ENCODE measurements at regions not wholly inside any gene's neighbourhood (a gene's known extent, or its start where the extent isn't known, plus 50 kb on each side); places are given as distances from the start of the nearest gene placed in this dataset.

DNA sequence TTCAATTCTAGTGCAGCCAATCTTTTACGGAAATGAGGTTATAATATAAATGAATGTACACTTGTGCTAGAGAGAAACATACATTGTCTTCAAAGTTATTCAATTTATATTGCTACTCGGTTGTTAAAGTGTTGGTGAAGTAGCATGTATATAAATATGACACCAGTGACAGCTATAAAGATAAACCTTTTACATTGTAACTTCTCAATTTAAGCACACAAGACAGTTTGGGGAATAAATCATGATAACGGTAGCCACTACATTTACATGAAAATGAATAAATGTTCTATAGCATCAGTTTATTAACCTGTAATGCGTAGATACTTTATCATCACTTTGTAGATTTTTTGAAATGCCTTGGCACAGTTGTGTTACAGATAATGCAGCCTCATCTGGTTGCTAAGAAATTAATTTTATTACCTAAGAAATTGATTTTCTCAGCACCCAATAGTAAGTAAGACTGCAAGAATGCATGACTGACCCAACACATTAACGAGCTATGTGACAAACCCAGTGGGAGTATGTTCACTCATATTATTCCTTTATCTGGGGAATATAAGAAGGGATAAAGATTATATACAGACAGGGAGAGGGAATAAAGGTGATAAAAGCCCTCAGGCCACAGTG, 283.9 kb upstream of the NPVF start:
- Histone ChIP-seq H3K36me3 (ENCODE audit: insufficient read depth, low read length) (no peaks in the 10 kb centered on the region), H3K9ac (ENCODE audit: low read depth, low read length) (no peak overlapping the region), H3K4me3 (ENCODE audit: low read depth in 1 of 2, low read length in 2 of 2) (no peak overlapping the region), H3K79me2 (ENCODE audit: insufficient read depth, low read length) (no peaks in the 10 kb centered on the region), H4K20me1 (ENCODE audit: insufficient read depth, low read length) (no peaks in the 10 kb centered on the region), H3K4me2 (ENCODE audit: insufficient read depth, low read length) (no peak overlapping the region), H3K27me3 (ENCODE audit: insufficient read depth, low read length, poor library complexity) (no peaks in the 10 kb centered on the region), H3K4me1 (ENCODE audit: insufficient read depth, low read length) (no peaks in the 10 kb centered on the region), H2AFZ (ENCODE audit: low read depth, low read length) (no peak overlapping the region), H3K27ac (ENCODE audit: low read length) (no peak overlapping the region), H3K9me3 (ENCODE audit: insufficient read depth, low read length, severe bottlenecking) (no peaks in the 10 kb centered on the region)
- DNase-seq (no peak), ATAC-seq (ENCODE audit: insufficient read depth, low read depth) (no peak)
- TF ChIP-seq, protein P1, sequence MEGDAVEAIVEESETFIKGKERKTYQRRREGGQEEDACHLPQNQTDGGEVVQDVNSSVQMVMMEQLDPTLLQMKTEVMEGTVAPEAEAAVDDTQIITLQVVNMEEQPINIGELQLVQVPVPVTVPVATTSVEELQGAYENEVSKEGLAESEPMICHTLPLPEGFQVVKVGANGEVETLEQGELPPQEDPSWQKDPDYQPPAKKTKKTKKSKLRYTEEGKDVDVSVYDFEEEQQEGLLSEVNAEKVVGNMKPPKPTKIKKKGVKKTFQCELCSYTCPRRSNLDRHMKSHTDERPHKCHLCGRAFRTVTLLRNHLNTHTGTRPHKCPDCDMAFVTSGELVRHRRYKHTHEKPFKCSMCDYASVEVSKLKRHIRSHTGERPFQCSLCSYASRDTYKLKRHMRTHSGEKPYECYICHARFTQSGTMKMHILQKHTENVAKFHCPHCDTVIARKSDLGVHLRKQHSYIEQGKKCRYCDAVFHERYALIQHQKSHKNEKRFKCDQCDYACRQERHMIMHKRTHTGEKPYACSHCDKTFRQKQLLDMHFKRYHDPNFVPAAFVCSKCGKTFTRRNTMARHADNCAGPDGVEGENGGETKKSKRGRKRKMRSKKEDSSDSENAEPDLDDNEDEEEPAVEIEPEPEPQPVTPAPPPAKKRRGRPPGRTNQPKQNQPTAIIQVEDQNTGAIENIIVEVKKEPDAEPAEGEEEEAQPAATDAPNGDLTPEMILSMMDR (IDR thresholded peaks at IDR 0.05; ENCODE audit: borderline replicate concordance, extremely low read depth, low read length, poor library complexity, severe bottlenecking) = no peak
- no peak for TF ChIP-seq EZH2 (IDR thresholded peaks at IDR 0.05; ENCODE audit: borderline replicate concordance, low read depth, low read length, severe bottlenecking)

DNA sequence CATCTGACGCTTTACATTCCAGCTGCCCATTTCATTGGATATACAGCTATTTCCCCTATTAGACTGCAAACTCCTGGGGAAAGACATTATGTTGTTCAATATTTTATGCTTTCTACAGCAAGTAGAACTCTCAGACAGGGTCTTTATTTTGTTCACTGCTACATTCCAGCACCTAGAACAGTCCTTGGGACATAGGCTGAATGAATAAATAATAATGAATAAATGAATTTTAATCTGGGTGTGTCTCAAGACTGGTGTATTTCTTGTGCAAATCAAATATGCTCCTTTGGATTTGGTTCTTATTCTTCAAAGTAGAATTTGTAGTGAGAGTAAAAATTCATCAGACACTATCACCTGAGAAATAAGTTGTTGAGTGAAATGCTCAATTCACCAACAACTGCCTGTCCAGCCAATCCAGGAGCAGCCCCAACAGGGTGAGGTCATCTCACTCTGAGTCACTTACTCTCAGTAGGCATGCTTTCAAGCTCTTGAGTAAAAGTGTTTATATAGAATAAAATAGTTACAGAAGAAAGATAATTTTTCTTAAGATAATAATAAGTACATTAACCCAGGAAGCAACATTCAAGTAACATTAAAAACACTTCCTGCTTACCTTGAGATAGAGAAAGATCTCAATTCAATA, 287.5 kb upstream of the NPVF start:
- Histone ChIP-seq H4K20me1 (ENCODE audit: insufficient read depth, low read length) (no peaks in the 10 kb centered on the region), H3K79me2 (ENCODE audit: insufficient read depth, low read length) (no peaks in the 10 kb centered on the region), H3K4me1 (ENCODE audit: insufficient read depth, low read length) (no peaks in the 10 kb centered on the region), H2AFZ (ENCODE audit: low read depth, low read length) (no peak overlapping the region), H3K27me3 (ENCODE audit: insufficient read depth, low read length, poor library complexity) (peaks cover 4% of the 10 kb centered on the region), H3K36me3 (ENCODE audit: insufficient read depth, low read length) (no peaks in the 10 kb centered on the region), H3K9me3 (ENCODE audit: insufficient read depth, low read length, severe bottlenecking) (no peaks in the 10 kb centered on the region), H3K4me2 (ENCODE audit: insufficient read depth, low read length) (no peak overlapping the region), H3K4me3 (ENCODE audit: low read depth in 1 of 2, low read length in 2 of 2) (no peak overlapping the region), H3K27ac (ENCODE audit: low read length) (no peak overlapping the region), H3K9ac (ENCODE audit: low read depth, low read length) (no peak overlapping the region)
- TF ChIP-seq, protein P1 (IDR thresholded peaks at IDR 0.05; ENCODE audit: borderline replicate concordance, extremely low read depth, low read length, poor library complexity, severe bottlenecking) = no peak
- no peak for TF ChIP-seq EZH2 (IDR thresholded peaks at IDR 0.05; ENCODE audit: borderline replicate concordance, low read depth, low read length, severe bottlenecking)
- ATAC-seq (ENCODE audit: insufficient read depth, low read depth) (no peak), DNase-seq (no peak)

GRCh38 chr7:25517906-25518305, 289.6 kb upstream of the NPVF start:
- Histone ChIP-seq H3K4me1 (ENCODE audit: insufficient read depth, low read length) (no peaks in the 10 kb centered on the region), H3K79me2 (ENCODE audit: insufficient read depth, low read length) (no peaks in the 10 kb centered on the region)
- no peak for ATAC-seq (ENCODE audit: insufficient read depth, low read depth)

GRCh38 chr7:25520017-25520416, 291.7 kb upstream of the NPVF start:
- H3K36me3 ChIP-seq (ENCODE audit: insufficient read depth, low read length) = no peaks in the 10 kb centered on the region

More at GRCh38 chr7:25517906-25518305, 289.6 kb upstream of the NPVF start:
- no peak overlapping the region for H2AFZ ChIP-seq (ENCODE audit: low read depth, low read length)
- H4K20me1 ChIP-seq (ENCODE audit: insufficient read depth, low read length) = no peaks in the 10 kb centered on the region
- H3K9ac ChIP-seq (ENCODE audit: low read depth, low read length) = no peak overlapping the region
- TF ChIP-seq EZH2 (IDR thresholded peaks at IDR 0.05; ENCODE audit: borderline replicate concordance, low read depth, low read length, severe bottlenecking) = no peak
- no peaks in the 10 kb centered on the region for H3K36me3 ChIP-seq (ENCODE audit: insufficient read depth, low read length)
- H3K4me3 ChIP-seq (ENCODE audit: low read depth in 1 of 2, low read length in 2 of 2) = no peak overlapping the region
- H3K27me3 ChIP-seq (ENCODE audit: insufficient read depth, low read length, poor library complexity) = peaks cover 4% of the 10 kb centered on the region
- no peaks in the 10 kb centered on the region for H3K9me3 ChIP-seq (ENCODE audit: insufficient read depth, low read length, severe bottlenecking)
- no peak overlapping the region for H3K27ac ChIP-seq (ENCODE audit: low read length)
- H3K4me2 ChIP-seq (ENCODE audit: insufficient read depth, low read length) = no peak overlapping the region
- no peak for DNase-seq

More at GRCh38 chr7:25520017-25520416, 291.7 kb upstream of the NPVF start:
- H3K9me3 ChIP-seq (ENCODE audit: insufficient read depth, low read length, severe bottlenecking) = no peaks in the 10 kb centered on the region
- DNase-seq (no peak), ATAC-seq (ENCODE audit: insufficient read depth, low read depth) (no peak)
- no peaks in the 10 kb centered on the region for H3K79me2 ChIP-seq (ENCODE audit: insufficient read depth, low read length)
- H3K27ac ChIP-seq (ENCODE audit: low read length) = no peak overlapping the region
- no peak overlapping the region for H3K9ac ChIP-seq (ENCODE audit: low read depth, low read length)
- H3K4me1 ChIP-seq (ENCODE audit: insufficient read depth, low read length) = no peaks in the 10 kb centered on the region
- H3K27me3 ChIP-seq (ENCODE audit: insufficient read depth, low read length, poor library complexity) = peaks cover 9% of the 10 kb centered on the region
- H3K4me3 ChIP-seq (ENCODE audit: low read depth in 1 of 2, low read length in 2 of 2) = no peak overlapping the region
- TF ChIP-seq, protein P1 (IDR thresholded peaks at IDR 0.05; ENCODE audit: borderline replicate concordance, extremely low read depth, low read length, poor library complexity, severe bottlenecking) = no peak
- TF ChIP-seq EZH2 (IDR thresholded peaks at IDR 0.05; ENCODE audit: borderline replicate concordance, low read depth, low read length, severe bottlenecking) = no peak
- H3K4me2 ChIP-seq (ENCODE audit: insufficient read depth, low read length) = no peak overlapping the region
- no peak overlapping the region for H2AFZ ChIP-seq (ENCODE audit: low read depth, low read length)
- no peaks in the 10 kb centered on the region for H4K20me1 ChIP-seq (ENCODE audit: insufficient read depth, low read length)
